Panc1 (cell line): ENCODE measurements at regions not wholly inside any gene's neighbourhood (a gene's known extent, or its start where the extent isn't known, plus 50 kb on each side); places are given as distances from the start of the nearest gene placed in this dataset.

Source experiments
- ATAC-seq: fragments of 200-7000 bp; cut with Tn5 transposase; 2 replicates; pipeline ENCODE4 v1.9.1; 2020; ENCODE audit warnings: mild to moderate bottlenecking, moderate library complexity
- BruUV-seq: library from RNA; stranded (reverse); fragments of 400-500 nt; replicated peaks from 2 replicates; lab custom pipeline; 2021; lab: Mats Ljungman, UMichigan
- CTCF ChIA-PET: fragments of 300-600 bp; sonication (Branson Sonifier 250); formaldehyde crosslinking; loops from one replicate; lab custom pipeline; 2022; ENCODE audit warnings: antibody characterized with exemption; lab: Charles Lee
- POLR2A ChIA-PET: fragments of 300-600 bp; sonication (Branson Sonifier 250); formaldehyde crosslinking; loops from one replicate; lab custom pipeline; 2022; ENCODE audit warnings: antibody characterized with exemption; lab: Charles Lee
- DNase-seq: peaks from one replicate; pipeline ENCODE4 v3.0.0-alpha.2; 2010; ENCODE audit warnings: low read depth, low spot score
- H3K27ac ChIP-seq: 2 replicates; pipeline ENCODE4 v1.5.1; 2011; ENCODE audit warnings: mild to moderate bottlenecking, low read length, inconsistent platforms
- H3K27me3 ChIP-seq: fragments of 200-500 bp; sonication (Bioruptor generic); 2 replicates; pipeline ENCODE4 v1.6.0; 2014; ENCODE audit warnings: low read length, inconsistent platforms; ENCODE audit not compliant: control insufficient read depth, insufficient read depth
- H3K36me3 ChIP-seq: fragments of 200-500 bp; sonication (Bioruptor generic); 2 replicates; pipeline ENCODE4 v1.5.1; 2014; ENCODE audit warnings: inconsistent platforms, mild to moderate bottlenecking, low read length, moderate library complexity; ENCODE audit not compliant: control insufficient read depth, insufficient read depth
- H3K4me1 ChIP-seq: 2 replicates; pipeline ENCODE4 v1.5.1; 2011; ENCODE audit warnings: inconsistent platforms, mild to moderate bottlenecking, low read length, moderate library complexity; ENCODE audit not compliant: control insufficient read depth, insufficient read depth
- H3K4me3 ChIP-seq, 2 experiments: 2 replicates each; pipeline ENCODE4 v1.5.1; 2011 to 2012; ENCODE audit warnings: low read depth in 2 of 2, low read length in 2 of 2, mild to moderate bottlenecking in 2 of 2, inconsistent platforms in 1 of 2, moderate library complexity in 1 of 2
- H3K9me3 ChIP-seq: fragments of 200-500 bp; sonication (Bioruptor generic); 2 replicates; pipeline ENCODE4 v1.5.1; 2014; ENCODE audit warnings: low read depth, mild to moderate bottlenecking, inconsistent platforms, low read length, moderate library complexity; ENCODE audit not compliant: control insufficient read depth, insufficient read depth
- CTCF ChIP-seq: fragments of 450-650 bp; IDR thresholded peaks from 2 replicates; pipeline ENCODE4 v1.5.1; 2017; ENCODE audit warnings: mild to moderate bottlenecking
- POLR2AphosphoS5 ChIP-seq: IDR thresholded peaks from 2 replicates; pipeline ENCODE4 v1.6.1; 2012; ENCODE audit warnings: mild to moderate bottlenecking, low read depth, low read length, moderate library complexity
- REST ChIP-seq, 2 experiments: IDR thresholded peaks; 2 replicates each; pipeline ENCODE4 v1.6.1; 2011 to 2012; ENCODE audit warnings: low read depth in 2 of 2, control low read depth in 1 of 2, low read length in 1 of 2, mild to moderate bottlenecking in 1 of 2, moderate library complexity in 1 of 2; ENCODE audit not compliant: insufficient read depth in 1 of 2
- SIN3A ChIP-seq: IDR thresholded peaks from 2 replicates; pipeline ENCODE4 v1.6.1; 2012; ENCODE audit warnings: low read depth, mild to moderate bottlenecking, low read length, moderate library complexity, borderline replicate concordance; ENCODE audit not compliant: insufficient read depth
- TCF7L2 ChIP-seq: IDR thresholded peaks from 2 replicates; pipeline ENCODE4 v1.6.1; 2011; ENCODE audit warnings: mild to moderate bottlenecking, low read depth, low read length, inconsistent platforms
- in situ Hi-C: cut with HindIII; loops from 2 replicates; pipeline ENCODE4 v1.10.0; 2016; ENCODE audit warnings: low sequenced_read_pairs, low pct_unique_long_range_greater_than_20kb
- intact Hi-C: fragments of 100-400 bp; cut with micrococcal nuclease; formaldehyde crosslinking; loops from one replicate; pipeline ENCODE4 v1.10.0; 2022; ENCODE audit not compliant: unreplicated experiment

GRCh38 chr1:238257018-238257621 is 366.4 kb upstream of the ZP4 start:
- H3K9me3 ChIP-seq, result no peaks in the 10 kb centered on the region
- in situ Hi-C loops (no loop called here), intact Hi-C loops (no loop called here)
- TF ChIP-seq CTCF (no peak), TCF7L2 (no peak), POLR2AphosphoS5 (no peak), SIN3A (no peak), REST (IDR thresholded peaks at IDR 0.05; ENCODE audit: insufficient read depth in 1 of 2, low read depth in 2 of 2, low read length in 1 of 2) (no peak)
- no peaks in the 10 kb centered on the region for H3K4me1 ChIP-seq
- ATAC-seq (no peak), DNase-seq (no peak)
- ChIA-PET POLR2A (no interaction called here), CTCF (no interaction called here)
- H3K4me3 ChIP-seq, result no peak overlapping the region
- no peaks in the 10 kb centered on the region for H3K36me3 ChIP-seq
- H3K27me3 ChIP-seq, result no peaks in the 10 kb centered on the region
- H3K27ac ChIP-seq, result no peak overlapping the region
- BruUV-seq, result no TSS peak

GRCh38 chr1:238254935-238255334 is 364.2 kb upstream of the ZP4 start:
- Histone ChIP-seq H3K36me3 (no peaks in the 10 kb centered on the region), H3K4me1 (no peaks in the 10 kb centered on the region), H3K4me3 (no peak overlapping the region), H3K9me3 (no peaks in the 10 kb centered on the region), H3K27ac (no peak overlapping the region), H3K27me3 (no peaks in the 10 kb centered on the region)
- BruUV-seq, result no TSS peak
- TF ChIP-seq TCF7L2 (no peak), REST (IDR thresholded peaks at IDR 0.05; ENCODE audit: insufficient read depth in 1 of 2, low read depth in 2 of 2, low read length in 1 of 2) (no peak), CTCF (no peak), POLR2AphosphoS5 (no peak), SIN3A (no peak)
- intact Hi-C loops, result loop anchor here (5.0 kb wide), 1 partner anchor 697 kb away; no protein-coding TSS in a partner anchor
- POLR2A ChIA-PET, result no interaction called here
- DNase-seq, result no peak
- no peak for ATAC-seq
- in situ Hi-C loops, result no loop called here
- CTCF ChIA-PET, result no interaction called here
